A673 (cell line): ENCODE measurements at regions not wholly inside any gene's neighbourhood (a gene's known extent, or its start where the extent isn't known, plus 50 kb on each side); places are given as distances from the start of the nearest gene placed in this dataset.

Experiments used
- BruUV-seq: library from RNA; stranded (reverse); fragments of 400-500 nt; replicated peaks from 2 replicates; lab custom pipeline; 2021; lab: Mats Ljungman, UMichigan
- CTCF ChIA-PET: fragments of 300-600 bp; sonication (Branson Sonifier 250); formaldehyde crosslinking; loops from one replicate; lab custom pipeline; 2022; ENCODE audit warnings: antibody characterized with exemption; lab: Charles Lee
- POLR2A ChIA-PET: fragments of 300-600 bp; sonication (Branson Sonifier 250); formaldehyde crosslinking; loops from one replicate; lab custom pipeline; 2022; ENCODE audit warnings: antibody characterized with exemption; ENCODE audit not compliant: low non-redundant PET; lab: Charles Lee
- DNase-seq: peaks from one replicate; pipeline ENCODE4 v3.0.0-alpha.2; 2015; ENCODE audit warnings: low spot score
- H3K27ac ChIP-seq: fragments of 200-600 bp; sonication (generic); 2 replicates; pipeline ENCODE4 v1.5.1; 2016; ENCODE audit warnings: mixed run types, low read depth, mild to moderate bottlenecking, mixed read lengths, antibody characterized with exemption, low read length; ENCODE audit not compliant: poor library complexity, severe bottlenecking
- H3K27me3 ChIP-seq: fragments of 200-600 bp; sonication (generic); replicated peaks from 2 replicates; pipeline ENCODE4 v1.6.1; 2017; ENCODE audit warnings: mixed run types, low read depth, mild to moderate bottlenecking, mixed read lengths, antibody characterized with exemption, low read length; ENCODE audit not compliant: insufficient read depth, poor library complexity
- H3K36me3 ChIP-seq: fragments of 200-600 bp; sonication (generic); 2 replicates; pipeline ENCODE4 v1.6.1; 2016; ENCODE audit warnings: mixed run types, mild to moderate bottlenecking, mixed read lengths, antibody characterized with exemption, low read length; ENCODE audit not compliant: insufficient read depth, poor library complexity, severe bottlenecking
- H3K4me1 ChIP-seq: fragments of 200-600 bp; sonication (generic); 2 replicates; pipeline ENCODE4 v1.6.1; 2017; ENCODE audit warnings: mixed run types, mild to moderate bottlenecking, mixed read lengths, antibody characterized with exemption, low read length; ENCODE audit not compliant: insufficient read depth, poor library complexity, severe bottlenecking
- H3K4me3 ChIP-seq: fragments of 200-600 bp; sonication (generic); 2 replicates; pipeline ENCODE4 v1.5.1; 2016; ENCODE audit warnings: low read depth, mixed run types, mild to moderate bottlenecking, mixed read lengths, low read length; ENCODE audit not compliant: poor library complexity, severe bottlenecking
- H3K9me3 ChIP-seq: fragments of 200-600 bp; sonication (generic); 2 replicates; pipeline ENCODE4 v1.6.1; 2016; ENCODE audit warnings: mixed run types, low read depth, mild to moderate bottlenecking, mixed read lengths, antibody characterized with exemption, low read length; ENCODE audit not compliant: poor library complexity, severe bottlenecking
- CTCF ChIP-seq: fragments of 300-800, 200-600 bp; sonication (generic); conservative IDR thresholded peaks from 2 replicates; pipeline ENCODE4 v1.5.1; 2017; ENCODE audit warnings: low read depth, mild to moderate bottlenecking, antibody characterized with exemption, low read length, moderate library complexity, mixed read lengths
- EZH2 ChIP-seq: fragments of 200-600 bp; sonication (generic); IDR thresholded peaks from 2 replicates; pipeline ENCODE4 v1.6.1; 2017; ENCODE audit warnings: borderline replicate concordance, low read depth, mild to moderate bottlenecking, mixed read lengths, antibody characterized with exemption, low read length; ENCODE audit not compliant: poor library complexity, severe bottlenecking
- intact Hi-C: fragments of 100-400 bp; cut with micrococcal nuclease; formaldehyde crosslinking; loops from one replicate; pipeline ENCODE4 v1.10.0; 2022; ENCODE audit not compliant: unreplicated experiment

- POLR2A ChIA-PET = interaction anchor here (0.5 kb wide), 1 partner anchor 27 kb away, joined by 6 read pairs; no protein-coding TSS in a partner anchor
These were observed 136.3 kb downstream of the KLF5 start for GRCh38 chr13:73195091-73195490.

GRCh38 chr13:73194310-73194709 lies 135.5 kb downstream of the KLF5 start:
- Histone ChIP-seq H3K36me3 (no peaks in the 10 kb centered on the region), H3K27ac (no peak overlapping the region), H3K4me3 (no peak overlapping the region), H3K27me3 (no peaks in the 10 kb centered on the region), H3K4me1 (peaks cover 4% of the 10 kb centered on the region), H3K9me3 (no peaks in the 10 kb centered on the region)
- no peak for DNase-seq
- no peak for TF ChIP-seq CTCF
- intact Hi-C loops = no loop called here
- no TSS peak for BruUV-seq
- CTCF ChIA-PET = no interaction called here
- POLR2A ChIA-PET = no interaction called here

More at GRCh38 chr13:73195091-73195490, 136.3 kb downstream of the KLF5 start:
- CTCF ChIA-PET = no interaction called here
- Histone ChIP-seq H3K9me3 (no peaks in the 10 kb centered on the region), H3K27ac (no peak overlapping the region), H3K36me3 (no peaks in the 10 kb centered on the region), H3K4me3 (no peak overlapping the region), H3K4me1 (peaks cover under 1% of the 10 kb centered on the region), H3K27me3 (no peaks in the 10 kb centered on the region)
- BruUV-seq = no TSS peak
- intact Hi-C loops = no loop called here
- no peak for DNase-seq
- no peak for TF ChIP-seq CTCF
- no peak for TF ChIP-seq EZH2

GRCh38 chr13:73193554-73193953 lies 134.7 kb downstream of the KLF5 start:
- intact Hi-C loops = no loop called here

More at GRCh38 chr13:73193554-73193953, 134.7 kb downstream of the KLF5 start:
- POLR2A ChIA-PET = no interaction called here
- Histone ChIP-seq H3K9me3 (no peaks in the 10 kb centered on the region), H3K4me1 (peaks cover 4% of the 10 kb centered on the region), H3K27ac (no peak overlapping the region), H3K27me3 (no peaks in the 10 kb centered on the region), H3K36me3 (no peaks in the 10 kb centered on the region), H3K4me3 (no peak overlapping the region)
- CTCF ChIA-PET = no interaction called here
- no TSS peak for BruUV-seq
- no peak for DNase-seq
- no peak for TF ChIP-seq CTCF
- TF ChIP-seq EZH2 = no peak
